CD4-positive, alpha-beta T cell treated with Interferon alpha-2 for 1 hour (primary cell): ENCODE measurements at regions not wholly inside any gene's neighbourhood (a gene's known extent, or its start where the extent isn't known, plus 50 kb on each side); places are given as distances from the start of the nearest gene placed in this dataset.

Experiments
- DNase-seq, 2 donors: peaks; one replicate each; pipeline ENCODE4 v3.0.0-alpha.2; 2020 to 2022

DNA sequence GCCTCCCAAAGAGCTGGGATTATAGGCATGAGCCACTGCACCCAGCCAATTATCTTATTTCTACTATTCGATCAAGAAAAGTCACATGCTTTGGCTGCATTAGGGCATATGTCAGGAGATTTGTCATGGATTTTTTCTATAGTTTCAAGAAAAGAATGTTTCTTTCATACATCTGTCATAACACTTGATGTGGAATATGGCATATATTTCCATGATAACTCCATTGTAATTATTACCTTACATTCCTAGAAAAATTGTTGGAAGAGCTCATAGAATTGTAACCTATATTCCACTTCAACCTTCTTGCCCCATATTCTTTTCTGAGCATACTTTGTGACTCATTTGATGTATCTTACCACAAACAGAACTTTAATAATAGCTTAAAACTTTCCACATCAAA lies 740.9 kb upstream of the FLRT2 start:
- DNase-seq = no peak

GRCh38 chr14:84792722-84793410 lies 737.1 kb upstream of the FLRT2 start:
- DNase-seq = no peak

- DNase-seq = no peak
These were observed 732.6 kb upstream of the FLRT2 start for GRCh38 chr14:84797326-84797725.

DNA sequence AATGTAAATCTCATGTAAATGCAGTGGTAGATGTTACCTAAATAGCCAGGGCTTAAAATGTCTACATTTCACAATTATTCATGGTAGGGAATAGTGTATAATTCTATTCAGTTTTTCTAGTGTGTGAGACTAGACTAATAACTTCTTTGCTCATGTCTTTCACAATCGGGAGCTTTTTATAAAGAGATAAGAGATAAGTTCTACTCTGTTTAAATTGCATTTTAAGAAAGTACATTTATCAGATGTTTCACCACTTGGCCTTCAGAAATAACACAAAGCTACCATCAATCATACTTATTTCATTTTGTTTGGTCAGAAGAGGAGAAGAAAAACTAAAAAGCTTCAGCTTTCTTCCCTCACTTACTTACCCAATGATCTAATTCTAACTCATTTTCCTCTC lies 725.5 kb upstream of the FLRT2 start:
- no peak for DNase-seq

GRCh38 chr14:84804895-84805294 lies 725.0 kb upstream of the FLRT2 start:
- no peak for DNase-seq

DNA sequence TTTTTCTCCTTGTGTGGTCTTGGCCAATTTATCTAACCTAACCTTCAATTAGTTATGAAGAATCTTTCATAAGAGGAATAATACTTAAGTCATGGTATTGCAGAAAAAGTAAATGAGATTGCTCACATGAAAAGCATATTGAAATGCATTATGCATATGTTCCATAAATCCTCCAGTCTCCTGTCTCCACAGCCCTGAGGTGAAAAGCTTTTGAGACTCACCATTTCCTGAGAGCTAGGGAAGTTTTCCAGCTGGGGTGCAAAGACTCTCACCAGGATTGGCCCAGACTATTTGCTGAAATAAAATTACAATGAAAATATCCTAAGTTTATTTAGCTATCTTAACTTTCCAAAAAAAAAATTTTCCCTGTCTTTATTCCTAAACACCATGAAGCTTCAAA lies 723.8 kb upstream of the FLRT2 start:
- no peak for DNase-seq

- no peak for DNase-seq
These were observed 723.3 kb upstream of the FLRT2 start for GRCh38 chr14:84806622-84807021.

DNA sequence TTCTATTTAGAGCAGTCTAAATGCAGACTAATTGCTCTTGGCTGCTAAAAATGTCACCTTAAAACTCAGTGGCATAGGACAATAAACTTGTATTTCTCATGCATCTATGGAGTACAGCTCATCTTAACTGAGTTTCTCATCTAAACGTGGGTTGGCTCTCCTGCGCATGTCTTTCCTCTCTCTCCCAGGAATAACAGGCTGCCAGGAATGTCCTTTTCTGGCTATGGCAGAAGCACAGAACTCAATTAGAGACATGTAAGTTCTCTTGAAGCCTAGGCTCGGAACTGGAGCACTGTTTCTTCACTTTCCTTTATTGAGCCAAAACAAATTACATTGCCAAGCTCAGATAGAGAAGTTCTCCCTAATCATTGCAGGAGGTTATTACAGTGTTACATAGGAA lies 722.3 kb upstream of the FLRT2 start:
- DNase-seq = no peak

DNA sequence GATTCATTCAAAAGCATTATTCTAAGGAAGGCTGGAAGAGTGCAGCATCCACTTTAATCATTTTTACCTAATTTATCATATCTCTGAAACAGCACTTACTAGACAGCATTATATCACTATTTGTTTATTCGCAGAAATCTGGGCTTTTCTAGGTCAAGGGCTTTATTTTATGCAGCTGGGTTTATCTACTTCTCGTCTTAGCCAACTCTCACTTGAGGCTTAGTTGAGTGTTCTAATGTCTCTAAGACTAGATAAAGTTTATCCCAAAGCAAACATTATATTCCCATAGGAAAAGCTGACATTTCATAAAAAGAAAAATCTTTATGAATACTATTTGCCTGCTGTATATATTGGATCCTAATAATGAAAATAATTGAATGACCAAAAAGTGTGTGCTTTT lies 720.8 kb upstream of the FLRT2 start:
- no peak for DNase-seq

- DNase-seq = no peak
These were observed 715.6 kb upstream of the FLRT2 start for GRCh38 chr14:84814391-84814790.

DNA sequence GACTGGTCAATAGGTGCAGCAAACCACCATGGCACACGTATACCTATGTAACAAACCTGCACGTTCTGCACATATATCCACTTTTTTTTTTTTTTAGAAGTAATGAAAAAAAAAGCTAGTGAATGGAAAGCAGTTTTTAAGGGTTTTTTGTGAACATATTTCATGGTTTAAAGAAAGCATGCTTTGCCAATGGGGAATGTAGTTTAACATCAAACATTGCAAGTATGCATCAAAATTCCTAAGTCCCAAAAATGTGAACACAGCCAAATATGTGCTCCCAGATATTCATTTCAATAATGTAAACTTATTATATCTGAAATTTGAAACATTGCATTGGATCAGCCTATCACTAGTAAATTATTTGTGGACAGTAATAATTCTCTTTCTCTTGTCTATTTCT lies 710.4 kb upstream of the FLRT2 start:
- no peak for DNase-seq

- no peak for DNase-seq
These were observed 704.3 kb upstream of the FLRT2 start for GRCh38 chr14:84825481-84826251.

- no peak for DNase-seq
These were observed 703.6 kb upstream of the FLRT2 start for GRCh38 chr14:84826294-84826693.

GRCh38 chr14:84850595-84850994 lies 679.3 kb upstream of the FLRT2 start:
- no peak for DNase-seq

GRCh38 chr14:84856751-84857534 lies 673.0 kb upstream of the FLRT2 start:
- no peak for DNase-seq

DNA sequence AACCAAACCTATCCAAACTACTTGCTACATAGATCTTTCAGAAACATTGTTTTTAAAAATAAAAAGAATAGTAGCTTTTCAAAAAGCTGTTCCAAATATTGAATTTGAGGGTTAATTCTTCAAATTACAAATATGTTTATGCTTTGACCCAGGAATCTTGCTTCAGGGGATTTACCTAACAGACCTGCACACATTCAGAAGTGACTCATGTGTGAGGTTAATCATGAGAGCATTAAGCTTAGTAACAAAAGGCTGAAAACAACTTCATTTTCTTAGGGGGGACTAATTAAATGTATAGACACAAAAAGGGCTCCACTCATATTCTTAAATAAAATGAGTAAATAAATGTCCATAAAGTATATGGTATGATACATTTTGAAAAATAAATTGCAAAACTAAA lies 672.4 kb upstream of the FLRT2 start:
- no peak for DNase-seq

GRCh38 chr14:84859116-84859515 lies 670.8 kb upstream of the FLRT2 start:
- no peak for DNase-seq

GRCh38 chr14:84864548-84865271 lies 665.2 kb upstream of the FLRT2 start:
- DNase-seq = no peak

DNA sequence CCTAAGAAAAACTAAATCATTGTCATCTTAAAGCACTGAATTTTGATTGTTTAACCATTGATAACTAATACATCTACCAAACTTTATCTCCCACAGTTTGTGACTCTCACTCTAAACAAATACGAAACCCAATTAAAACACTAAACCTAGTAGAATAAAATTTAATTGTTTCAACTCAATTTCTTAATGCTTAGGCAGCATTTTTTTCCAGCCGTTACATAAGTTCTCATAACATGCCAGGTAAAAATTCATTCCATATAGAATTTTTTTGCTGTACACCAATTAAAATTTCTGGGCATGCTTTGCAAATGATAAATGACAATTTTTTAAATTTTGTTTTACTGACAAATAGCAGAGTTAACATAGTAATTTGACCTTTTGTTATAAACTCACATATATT lies 658.2 kb upstream of the FLRT2 start:
- no peak for DNase-seq

- DNase-seq = no peak
These were observed 655.5 kb upstream of the FLRT2 start for GRCh38 chr14:84874436-84874835.

- DNase-seq = no peak
These were observed 652.9 kb upstream of the FLRT2 start for GRCh38 chr14:84877061-84877460.

DNA sequence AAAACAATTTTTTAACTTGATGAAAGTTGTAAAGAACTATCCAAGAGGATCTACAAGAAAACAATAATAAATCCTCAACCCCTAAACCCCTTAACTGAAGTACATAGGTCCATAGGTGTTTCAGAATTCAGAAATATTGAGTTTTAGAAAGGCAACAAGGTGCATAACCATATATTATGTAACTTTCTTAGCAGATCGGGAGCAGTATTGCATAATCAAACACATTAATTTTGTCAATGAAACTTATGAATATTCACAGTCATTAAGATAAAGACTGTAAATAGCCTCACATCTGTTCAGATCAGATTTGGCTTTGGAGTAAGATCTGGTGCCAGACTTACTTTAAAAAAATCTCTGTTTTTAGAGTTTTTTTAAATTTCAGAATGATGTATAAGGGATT lies 647.1 kb upstream of the FLRT2 start:
- no peak for DNase-seq

- no peak for DNase-seq
These were observed 644.9 kb upstream of the FLRT2 start for GRCh38 chr14:84885061-84885460.
